Kidney glomerular epithelial cell (primary cell): ENCODE measurements at regions not wholly inside any gene's neighbourhood (a gene's known extent, or its start where the extent isn't known, plus 50 kb on each side); places are given as distances from the start of the nearest gene placed in this dataset.

Source experiments
- DNase-seq: peaks from one replicate; lab custom pipeline; 2025; lab: John Stamatoyannopoulos, UW

- no peak for DNase-seq
These were observed 287.7 kb upstream of the ZSWIM2 start for GRCh38 chr2:187136646-187137045.

- peak; percentile 51 for DNase-seq
These were observed 285.3 kb upstream of the ZSWIM2 start for GRCh38 chr2:187134306-187134705.

GRCh38 chr2:187129868-187130267, 280.9 kb upstream of the ZSWIM2 start:
- no peak for DNase-seq

DNA sequence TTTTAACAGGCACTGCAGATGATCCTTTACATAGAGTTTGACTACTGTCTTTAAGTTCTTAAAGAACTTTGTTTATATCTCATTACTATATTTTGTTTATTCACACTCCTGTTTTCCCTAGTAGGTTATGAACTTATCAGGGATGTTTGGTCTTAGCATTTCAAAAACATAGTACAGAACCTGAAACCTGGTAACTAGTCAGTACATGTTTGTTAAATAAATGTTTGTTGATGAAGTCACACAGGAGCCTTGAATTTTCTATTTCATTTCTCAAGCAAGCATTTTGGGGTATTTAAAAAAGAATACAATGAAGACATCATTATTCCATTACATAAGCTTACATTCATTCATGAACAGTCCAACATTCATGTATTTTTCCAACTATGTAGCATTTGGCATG, 280.3 kb upstream of the ZSWIM2 start:
- DNase-seq = no peak

DNA sequence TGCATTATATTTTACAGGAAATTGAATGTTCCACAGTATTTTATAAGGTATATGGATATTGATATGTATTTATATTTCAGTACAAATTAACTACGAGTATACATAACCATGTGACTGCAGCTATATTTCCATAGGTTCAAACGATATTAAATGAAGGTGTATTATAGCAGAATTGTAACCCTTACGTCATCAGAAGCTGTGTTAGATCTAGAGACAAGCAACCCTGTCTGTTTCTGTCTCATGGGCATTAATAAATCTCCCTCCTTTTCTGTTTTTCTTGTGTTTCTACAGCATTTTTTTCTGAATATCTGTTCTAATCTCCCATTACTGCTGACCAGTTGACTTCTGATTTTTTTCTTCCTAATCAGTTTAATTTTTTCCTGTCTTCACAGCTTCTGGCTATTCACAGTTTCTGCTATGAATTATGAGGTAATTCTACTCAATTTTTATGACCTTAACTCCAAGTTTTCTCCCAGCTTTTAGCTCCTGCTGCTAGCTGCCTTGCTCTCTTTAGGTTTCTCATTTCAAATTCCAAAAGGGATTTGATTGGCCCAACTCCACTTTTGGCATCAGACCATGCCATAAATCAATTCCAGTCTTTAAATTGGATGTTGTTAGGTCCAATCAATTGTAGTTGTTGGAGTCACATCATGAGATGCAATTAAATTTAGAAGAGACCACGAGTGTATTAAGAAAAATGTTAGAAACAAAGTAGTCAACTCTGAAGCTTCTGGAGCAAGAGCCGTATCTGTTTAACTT, 277.5 kb upstream of the ZSWIM2 start:
- DNase-seq = no peak

DNA sequence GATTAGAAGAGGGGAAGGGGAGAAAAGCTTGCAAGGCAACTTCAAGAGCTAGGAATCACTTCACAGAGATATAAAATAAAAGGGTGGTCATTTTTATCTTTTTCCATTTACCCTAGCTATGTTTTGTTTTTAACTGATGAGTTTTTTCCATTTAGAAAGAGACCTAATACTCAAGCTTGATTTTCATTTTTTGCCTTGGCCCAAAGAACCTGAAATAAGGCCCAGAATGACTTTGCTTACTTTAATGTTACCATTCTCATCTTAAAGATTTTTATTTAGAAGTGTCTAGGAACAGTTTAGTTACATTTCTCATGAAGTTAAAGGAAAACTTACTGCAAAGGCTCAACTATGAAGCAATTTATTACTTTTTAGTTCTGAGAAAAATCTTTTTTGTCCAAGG, 276.3 kb upstream of the ZSWIM2 start:
- no peak for DNase-seq

GRCh38 chr2:187124529-187124928, 275.6 kb upstream of the ZSWIM2 start:
- no peak for DNase-seq

DNA sequence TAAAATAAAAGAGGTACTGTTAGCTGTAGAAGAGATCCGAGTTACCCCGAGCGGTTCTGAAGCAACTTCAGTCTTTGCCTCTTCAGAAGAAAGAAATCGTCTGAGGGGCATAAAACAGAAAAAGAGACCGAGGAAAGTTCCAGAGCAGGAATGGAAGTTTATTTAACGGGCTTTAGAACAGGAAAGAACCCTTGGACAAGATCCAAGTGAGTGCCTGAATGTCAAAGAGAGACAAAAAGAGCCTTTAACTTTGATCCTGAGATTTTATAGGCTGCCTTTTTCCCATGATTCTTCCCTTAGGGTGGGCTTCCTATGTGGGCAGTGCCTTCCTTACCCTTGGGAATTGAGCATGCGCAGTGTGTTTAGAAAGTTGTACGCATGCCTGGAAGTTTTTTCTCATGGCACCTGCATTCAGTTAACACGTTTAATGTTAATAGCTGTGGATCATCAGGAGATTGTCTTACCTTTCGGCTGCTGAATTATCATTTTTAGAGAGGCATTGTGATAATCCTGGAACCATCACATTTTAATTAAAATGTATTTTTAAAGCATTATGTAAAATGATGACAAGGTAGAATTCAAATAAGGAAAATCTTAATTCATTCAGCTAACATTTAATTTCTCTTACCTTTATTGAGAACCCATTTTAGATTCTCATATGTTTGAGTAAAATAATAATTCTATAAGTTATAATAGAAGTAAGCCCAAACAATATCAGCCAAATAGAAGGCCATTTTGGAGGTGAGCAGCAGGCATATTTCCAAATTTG, 269.5 kb upstream of the ZSWIM2 start:
- DNase-seq = no peak

GRCh38 chr2:187117483-187117882, 268.5 kb upstream of the ZSWIM2 start:
- DNase-seq = no peak

GRCh38 chr2:187115627-187116026, 266.7 kb upstream of the ZSWIM2 start:
- DNase-seq = no peak

DNA sequence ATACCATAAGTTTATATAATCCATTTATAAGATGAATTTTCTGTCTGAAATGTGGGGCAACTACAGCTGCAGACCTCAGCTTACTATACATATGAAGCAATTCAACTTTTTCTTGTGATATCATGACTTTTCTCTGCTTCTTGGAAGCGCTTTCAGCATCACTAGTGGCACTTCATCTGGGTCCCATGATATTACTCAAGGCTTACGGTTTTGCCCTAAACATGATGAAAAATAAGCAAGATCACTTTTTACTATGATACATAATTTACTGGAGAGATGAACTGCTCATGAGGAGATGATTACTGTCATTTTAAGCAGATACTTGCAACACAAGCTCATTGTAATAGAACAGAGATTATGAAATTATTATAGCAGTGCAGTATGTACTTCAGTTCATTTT, 258.0 kb upstream of the ZSWIM2 start:
- DNase-seq = no peak

- DNase-seq = no peak
These were observed 256.2 kb upstream of the ZSWIM2 start for GRCh38 chr2:187105218-187105617.

GRCh38 chr2:187102381-187102780, 253.4 kb upstream of the ZSWIM2 start:
- DNase-seq = no peak

DNA sequence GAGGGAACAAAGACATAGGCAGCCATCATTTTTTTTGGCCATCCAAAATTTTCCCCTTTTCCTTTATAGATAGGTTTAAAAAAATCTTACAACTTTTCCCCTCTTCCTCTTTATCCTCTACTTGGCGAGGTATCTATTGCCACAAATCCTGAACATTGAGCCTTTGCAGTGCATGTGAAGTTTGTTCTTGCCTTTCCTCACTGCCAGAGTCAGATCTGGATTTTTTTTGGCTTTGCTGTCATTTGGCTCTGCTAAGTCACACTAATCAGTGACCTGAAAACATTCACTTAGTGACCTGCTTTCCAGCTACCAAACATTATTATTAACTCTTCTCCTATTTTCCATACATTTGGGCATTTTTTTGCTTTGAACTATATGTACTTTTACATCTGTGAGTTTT, 249.2 kb upstream of the ZSWIM2 start:
- no peak for DNase-seq

GRCh38 chr2:187093771-187094412, 244.9 kb upstream of the ZSWIM2 start:
- no peak for DNase-seq

GRCh38 chr2:187091664-187092063, 242.7 kb upstream of the ZSWIM2 start:
- no peak for DNase-seq

- no peak for DNase-seq
These were observed 235.6 kb upstream of the ZSWIM2 start for GRCh38 chr2:187084524-187084923.

- DNase-seq = no peak
These were observed 232.5 kb upstream of the ZSWIM2 start for GRCh38 chr2:187081461-187081860.

DNA sequence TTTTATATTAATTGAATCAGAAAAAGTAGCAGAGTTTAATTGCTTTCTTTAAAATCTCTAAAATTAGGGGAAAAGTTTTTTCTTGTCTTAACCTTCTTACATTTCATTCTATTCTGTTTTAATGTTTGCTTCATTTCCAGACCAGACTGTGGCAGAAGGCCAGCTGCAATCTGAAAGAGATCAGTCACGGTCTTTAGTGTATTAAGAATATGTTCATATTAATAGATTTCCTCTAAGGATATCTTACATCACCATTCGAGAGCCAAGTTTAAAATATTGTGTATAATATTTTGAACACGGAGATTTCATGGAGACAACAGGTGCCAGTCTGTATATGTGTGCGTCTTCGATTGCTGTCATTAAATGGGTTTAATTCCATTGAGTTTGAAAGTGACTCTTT, 230.9 kb upstream of the ZSWIM2 start:
- DNase-seq = no peak

DNA sequence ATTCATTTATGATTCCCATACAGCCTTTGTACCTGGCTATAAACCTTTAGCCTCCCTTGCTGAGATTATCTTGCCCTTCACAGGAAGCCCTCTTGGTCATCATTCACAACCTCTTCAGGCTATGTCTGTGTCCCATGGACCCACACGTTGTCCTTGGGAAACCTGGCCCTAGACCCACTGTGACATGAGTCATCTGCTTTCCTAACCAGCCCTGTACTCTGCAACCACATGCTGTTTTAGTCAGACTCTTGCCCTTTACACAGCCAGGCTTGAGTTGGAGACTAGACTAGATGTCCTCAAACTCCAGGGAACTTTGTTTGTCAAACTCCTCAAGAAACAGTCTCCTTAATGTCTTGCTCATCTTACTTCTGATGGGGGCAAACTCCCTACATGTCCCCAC, 229.3 kb upstream of the ZSWIM2 start:
- DNase-seq = no peak

GRCh38 chr2:187075671-187076070, 226.7 kb upstream of the ZSWIM2 start:
- no peak for DNase-seq

DNA sequence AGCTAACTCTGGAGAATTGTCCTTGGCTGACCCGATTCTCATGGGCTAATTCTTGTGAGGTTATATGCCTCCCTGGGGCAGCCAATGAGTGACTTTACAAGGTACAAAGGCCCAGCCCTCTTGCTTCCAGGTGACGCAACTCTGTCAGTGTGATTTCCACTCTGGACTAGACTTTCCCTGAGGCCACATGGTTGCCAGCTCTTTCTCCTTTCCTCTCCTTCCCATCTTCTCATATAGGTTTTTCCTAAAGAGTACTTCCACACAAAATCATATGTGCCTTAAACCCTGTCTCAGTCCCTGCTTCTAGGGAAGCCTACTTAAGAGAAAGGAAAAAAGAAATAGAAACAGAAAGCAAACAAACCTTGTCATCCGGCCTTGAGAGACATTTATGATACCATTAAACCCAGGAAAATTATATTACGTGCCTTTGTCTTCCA, 226.2 kb upstream of the ZSWIM2 start:
- DNase-seq = no peak

- DNase-seq = no peak
These were observed 209.2 kb upstream of the ZSWIM2 start for GRCh38 chr2:187058198-187058597.
